NCI-H2107 (cell line): ENCODE measurements at regions not wholly inside any gene's neighbourhood (a gene's known extent, or its start where the extent isn't known, plus 50 kb on each side); places are given as distances from the start of the nearest gene placed in this dataset.
"Not testable (repeated sequence)": the region's sequence is repeated elsewhere in the genome, so short reads cannot be mapped to it uniquely, and the experiment has no call there.

ENCODE experiments used
- DNase-seq: peaks from one replicate; lab custom pipeline; 2025; lab: John Stamatoyannopoulos, UW

- DNase-seq = no peak
These were observed 794.9 kb upstream of the ARRDC3 start for GRCh38 chr5:92177926-92178487.

GRCh38 chr5:92163906-92164305 lies 780.8 kb upstream of the ARRDC3 start:
- no peak for DNase-seq

GRCh38 chr5:92147798-92148197 lies 764.7 kb upstream of the ARRDC3 start:
- DNase-seq = no peak

GRCh38 chr5:92147266-92147665 lies 764.1 kb upstream of the ARRDC3 start:
- no peak for DNase-seq

- no peak for DNase-seq
These were observed 762.7 kb upstream of the ARRDC3 start for GRCh38 chr5:92145852-92146251.

GRCh38 chr5:92144824-92145223 lies 761.7 kb upstream of the ARRDC3 start:
- no peak for DNase-seq

- DNase-seq = not testable (repeated sequence)
These were observed 749.3 kb upstream of the ARRDC3 start for GRCh38 chr5:92132294-92132908.

- DNase-seq = no peak
These were observed 743.1 kb upstream of the ARRDC3 start for GRCh38 chr5:92126182-92126581.

- no peak for DNase-seq
These were observed 736.0 kb upstream of the ARRDC3 start for GRCh38 chr5:92119110-92119509.

GRCh38 chr5:92106808-92107207 lies 723.7 kb upstream of the ARRDC3 start:
- DNase-seq = no peak

GRCh38 chr5:92104126-92104525 lies 721.0 kb upstream of the ARRDC3 start:
- DNase-seq = no peak

GRCh38 chr5:92102313-92102712 lies 719.2 kb upstream of the ARRDC3 start:
- DNase-seq = no peak

- DNase-seq = no peak
These were observed 709.1 kb upstream of the ARRDC3 start for GRCh38 chr5:92092239-92092638.

- no peak for DNase-seq
These were observed 703.1 kb upstream of the ARRDC3 start for GRCh38 chr5:92086059-92086811.

- DNase-seq = no peak
These were observed 699.0 kb upstream of the ARRDC3 start for GRCh38 chr5:92081958-92082712.

GRCh38 chr5:92070786-92071185 lies 687.7 kb upstream of the ARRDC3 start:
- no peak for DNase-seq

- no peak for DNase-seq
These were observed 681.9 kb upstream of the ARRDC3 start for GRCh38 chr5:92064993-92065392.

GRCh38 chr5:92051741-92052140 lies 668.6 kb upstream of the ARRDC3 start:
- DNase-seq = no peak

- DNase-seq = no peak
These were observed 667.9 kb upstream of the ARRDC3 start for GRCh38 chr5:92050970-92051369.

GRCh38 chr5:92041911-92042660 lies 659.0 kb upstream of the ARRDC3 start:
- DNase-seq = no peak

GRCh38 chr5:92041206-92041605 lies 658.1 kb upstream of the ARRDC3 start:
- DNase-seq = no peak

GRCh38 chr5:92029792-92030191 lies 646.7 kb upstream of the ARRDC3 start:
- not testable (repeated sequence) for DNase-seq
